Tibial nerve (tissue), 4 donors: ENCODE measurements at regions not wholly inside any gene's neighbourhood (a gene's known extent, or its start where the extent isn't known, plus 50 kb on each side); places are given as distances from the start of the nearest gene placed in this dataset.

ENCODE experiments used
- DNase-seq, 2 donors: peaks; one replicate each; pipeline ENCODE4 v3.0.0-alpha.2; 2019; ENCODE audit warnings: low spot score in 2 of 2
- H3K27ac ChIP-seq, 4 donors: fragments of 200-600 bp; sonication (generic) in 3 of 4; one replicate each; pipeline ENCODE4 v1.5.1; 2017 to 2019; ENCODE audit warnings: mild to moderate bottlenecking in 1 of 4
- H3K27me3 ChIP-seq, 2 donors: fragments of 200-600 bp; sonication (generic) in 1 of 2; one replicate each; pipeline versions ENCODE4 v1.5.1 to v1.6.0; 2017 to 2019
- H3K36me3 ChIP-seq, 3 donors: fragments of 200-600 bp; sonication (generic); one replicate each; pipeline ENCODE4 v1.5.1; 2018 to 2019
- H3K4me1 ChIP-seq, 4 donors: fragments of 200-600 bp; sonication (generic) in 3 of 4; one replicate each; pipeline ENCODE4 v1.5.1; 2017 to 2019
- H3K4me3 ChIP-seq, 4 donors: fragments of 200-600 bp; sonication (generic) in 3 of 4; one replicate each; pipeline ENCODE4 v1.5.1; 2017 to 2019; ENCODE audit warnings: mild to moderate bottlenecking in 1 of 4, moderate library complexity in 1 of 4
- H3K9me3 ChIP-seq, 4 donors: fragments of 200-600 bp; sonication (generic) in 3 of 4; one replicate each; pipeline ENCODE4 v1.5.1; 2017 to 2019
- EP300 ChIP-seq, 2 donors: sonication (generic); formaldehyde crosslinking; IDR thresholded peaks; one replicate each; pipeline ENCODE4 v1.6.1; 2017; ENCODE audit warnings: antibody characterized with exemption in 2 of 2, mild to moderate bottlenecking in 1 of 2
- POLR2A ChIP-seq, 2 donors: fragments of 450-650 bp; IDR thresholded peaks; one replicate each; pipeline ENCODE4 v1.6.1; 2017; ENCODE audit warnings: antibody characterized with exemption in 2 of 2, mild to moderate bottlenecking in 2 of 2, moderate library complexity in 2 of 2
- WGBS, 2 donors: methylation state at CpG; one replicate each; pipeline ENCODE4 v1.1.5; 2018; 5-methylcytosine and 5-hydroxymethylcytosine counted together
- TF ChIP-seq, protein P1 (sequence below), 5 experiments: fragments of 200-600 bp in 3 of 5; fragments of 450-650 bp in 2 of 5; sonication (generic) in 3 of 5; IDR thresholded peaks; one replicate each; pipeline ENCODE4 v1.5.1; 2016 to 2019; ENCODE audit warnings: antibody characterized with exemption in 5 of 5, mild to moderate bottlenecking in 3 of 5, moderate library complexity in 2 of 5

DNA sequence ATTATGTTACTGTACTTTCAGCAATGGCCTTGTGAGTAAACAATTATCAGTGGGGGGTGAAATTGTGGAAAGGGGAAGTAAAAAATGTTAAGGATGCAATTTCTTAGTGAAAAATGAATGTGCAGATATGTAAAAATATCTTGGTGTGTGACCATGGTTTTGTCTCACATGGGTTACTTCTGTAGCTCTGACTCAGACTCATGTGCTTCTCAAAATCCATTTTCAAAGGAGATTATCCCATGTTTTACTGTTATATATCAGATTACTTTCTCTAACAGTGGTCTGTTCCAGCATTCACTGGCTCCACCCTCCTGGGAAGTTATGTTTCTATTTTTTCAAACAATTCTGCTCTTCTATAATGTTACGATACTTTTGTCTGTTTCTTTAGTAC is 298.2 kb upstream of the COL3A1 start:
- H3K27ac ChIP-seq, result no peak overlapping the region
- WGBS, 2 donors, result 94 to 95% methylated on average over 1 of the region's 1 CpG
- TF ChIP-seq EP300 (IDR thresholded peaks at IDR 0.05) (no peak), POLR2A (IDR thresholded peaks at IDR 0.05) (no peak)
- TF ChIP-seq, protein P1, sequence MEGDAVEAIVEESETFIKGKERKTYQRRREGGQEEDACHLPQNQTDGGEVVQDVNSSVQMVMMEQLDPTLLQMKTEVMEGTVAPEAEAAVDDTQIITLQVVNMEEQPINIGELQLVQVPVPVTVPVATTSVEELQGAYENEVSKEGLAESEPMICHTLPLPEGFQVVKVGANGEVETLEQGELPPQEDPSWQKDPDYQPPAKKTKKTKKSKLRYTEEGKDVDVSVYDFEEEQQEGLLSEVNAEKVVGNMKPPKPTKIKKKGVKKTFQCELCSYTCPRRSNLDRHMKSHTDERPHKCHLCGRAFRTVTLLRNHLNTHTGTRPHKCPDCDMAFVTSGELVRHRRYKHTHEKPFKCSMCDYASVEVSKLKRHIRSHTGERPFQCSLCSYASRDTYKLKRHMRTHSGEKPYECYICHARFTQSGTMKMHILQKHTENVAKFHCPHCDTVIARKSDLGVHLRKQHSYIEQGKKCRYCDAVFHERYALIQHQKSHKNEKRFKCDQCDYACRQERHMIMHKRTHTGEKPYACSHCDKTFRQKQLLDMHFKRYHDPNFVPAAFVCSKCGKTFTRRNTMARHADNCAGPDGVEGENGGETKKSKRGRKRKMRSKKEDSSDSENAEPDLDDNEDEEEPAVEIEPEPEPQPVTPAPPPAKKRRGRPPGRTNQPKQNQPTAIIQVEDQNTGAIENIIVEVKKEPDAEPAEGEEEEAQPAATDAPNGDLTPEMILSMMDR (IDR thresholded peaks at IDR 0.05), result no peak
- H3K36me3 ChIP-seq, result no peaks in the 10 kb centered on the region
- H3K9me3 ChIP-seq, result no peaks in the 10 kb centered on the region
- H3K4me1 ChIP-seq, result no peaks in the 10 kb centered on the region
- no peak for DNase-seq
- H3K4me3 ChIP-seq, result no peak overlapping the region
- H3K27me3 ChIP-seq, result no peaks in the 10 kb centered on the region

DNA sequence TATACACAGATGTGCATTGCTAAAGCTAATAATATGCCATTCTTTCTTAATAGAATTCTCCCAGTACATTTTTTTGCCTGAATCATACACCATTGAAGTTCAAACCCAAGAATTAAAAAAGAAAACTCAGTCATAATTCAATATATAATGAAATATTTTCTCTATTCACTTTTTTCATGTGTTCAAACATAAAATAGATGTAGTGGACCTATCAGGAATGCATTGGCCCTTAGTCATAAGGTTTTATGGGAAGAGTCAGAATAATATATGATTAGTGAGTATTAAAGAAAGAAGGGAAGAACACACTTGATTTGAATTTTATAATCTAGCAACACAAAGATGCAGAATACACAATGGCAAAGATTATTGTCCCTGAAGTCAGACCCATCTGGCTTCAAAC is 297.0 kb upstream of the COL3A1 start:
- H3K27me3 ChIP-seq, result no peaks in the 10 kb centered on the region

DNA sequence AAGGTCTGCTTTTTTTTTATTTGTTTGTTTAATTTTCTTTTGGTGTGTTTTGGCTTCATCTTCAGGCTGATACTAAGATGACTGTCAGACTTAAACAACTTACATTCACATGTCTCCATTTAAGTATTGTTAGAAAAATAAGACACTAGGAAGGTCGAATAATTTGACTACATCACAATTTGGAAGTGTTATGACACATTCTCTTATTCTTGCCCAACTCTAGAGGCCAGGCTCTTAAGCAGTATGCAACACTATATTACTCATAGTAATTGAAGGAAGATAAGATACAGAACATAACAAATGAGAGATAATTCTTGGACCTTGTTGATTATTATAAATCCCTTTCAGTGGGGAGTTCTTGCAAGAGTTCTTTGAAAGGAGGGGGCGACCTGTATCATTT is 295.3 kb upstream of the COL3A1 start:
- TF ChIP-seq EP300 (IDR thresholded peaks at IDR 0.05) (no peak), POLR2A (IDR thresholded peaks at IDR 0.05) (no peak)
- TF ChIP-seq, protein P1 (IDR thresholded peaks at IDR 0.05), result no peak
- Histone ChIP-seq H3K27me3 (no peaks in the 10 kb centered on the region), H3K27ac (no peak overlapping the region), H3K36me3 (no peaks in the 10 kb centered on the region), H3K4me1 (no peaks in the 10 kb centered on the region), H3K9me3 (peaks cover 0 to 7% (median 0%) of the 10 kb centered on the region in 4 donors), H3K4me3 (no peak overlapping the region)
- 75% methylated on average over 2 of the region's 2 CpGs for WGBS, 2 donors
- no peak for DNase-seq

More for the DNA sequence above, 297.0 kb upstream of the COL3A1 start:
- DNase-seq, result no peak
- H3K36me3 ChIP-seq, result no peaks in the 10 kb centered on the region
- H3K27ac ChIP-seq, result no peak overlapping the region
- TF ChIP-seq EP300 (IDR thresholded peaks at IDR 0.05), result no peak
- TF ChIP-seq POLR2A (IDR thresholded peaks at IDR 0.05), result no peak
- TF ChIP-seq, protein P1 (IDR thresholded peaks at IDR 0.05), result no peak
- no peaks in the 10 kb centered on the region for H3K9me3 ChIP-seq
- no peaks in the 10 kb centered on the region for H3K4me1 ChIP-seq
- H3K4me3 ChIP-seq, result no peak overlapping the region

DNA sequence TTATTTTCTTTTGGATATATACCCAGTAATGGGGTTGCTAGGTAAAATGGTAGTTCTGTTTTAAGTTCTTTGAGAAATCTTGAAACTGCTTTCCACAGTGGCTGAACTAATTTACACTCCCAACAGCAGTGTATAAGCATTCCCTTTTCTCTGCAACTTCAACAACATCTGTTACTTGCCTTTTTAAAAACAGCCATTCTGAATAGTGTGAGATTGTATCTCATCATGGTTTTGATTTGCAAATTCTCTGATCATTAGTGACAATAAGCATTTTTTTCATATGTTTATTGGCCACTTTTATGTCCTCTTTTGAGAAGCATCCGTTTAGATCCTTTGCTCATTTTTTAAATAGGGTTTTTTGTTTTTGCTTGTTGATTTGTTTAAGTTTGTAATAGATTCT is 291.3 kb upstream of the COL3A1 start:
- Histone ChIP-seq H3K4me3 (no peak overlapping the region), H3K4me1 (no peaks in the 10 kb centered on the region), H3K9me3 (peaks cover 0 to 11% (median 0%) of the 10 kb centered on the region in 4 donors), H3K27me3 (no peaks in the 10 kb centered on the region), H3K27ac (no peak overlapping the region), H3K36me3 (no peaks in the 10 kb centered on the region)
- 57 to 58% methylated on average over 1 of the region's 1 CpG for WGBS, 2 donors
- DNase-seq, result no peak
- TF ChIP-seq POLR2A (IDR thresholded peaks at IDR 0.05) (no peak), EP300 (IDR thresholded peaks at IDR 0.05) (no peak)
- TF ChIP-seq, protein P1 (IDR thresholded peaks at IDR 0.05), result no peak

DNA sequence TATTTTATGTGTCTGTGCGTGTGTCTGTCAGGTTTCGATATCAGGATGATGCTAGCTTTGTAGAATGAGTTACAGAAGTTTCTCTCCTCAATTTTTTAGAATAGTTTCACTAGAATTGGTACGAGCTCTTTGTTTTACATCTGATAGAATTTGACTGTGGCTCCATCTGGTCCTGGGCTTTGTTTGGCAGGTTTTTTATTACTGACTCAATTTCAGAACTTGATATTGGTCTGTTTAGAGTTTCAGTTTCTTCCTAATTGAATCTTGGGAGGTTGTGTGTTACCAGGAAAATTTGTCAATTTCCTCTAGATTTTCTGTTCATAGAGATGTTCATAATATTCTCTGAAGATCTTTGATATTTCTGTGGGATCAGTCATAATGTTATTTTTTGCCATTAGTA is 289.4 kb upstream of the COL3A1 start:
- no peaks in the 10 kb centered on the region for H3K4me1 ChIP-seq
- TF ChIP-seq POLR2A (IDR thresholded peaks at IDR 0.05) (no peak), EP300 (IDR thresholded peaks at IDR 0.05) (no peak)
- TF ChIP-seq, protein P1 (IDR thresholded peaks at IDR 0.05), result no peak
- no peak for DNase-seq
- H3K36me3 ChIP-seq, result no peaks in the 10 kb centered on the region
- no peak overlapping the region for H3K4me3 ChIP-seq
- H3K27me3 ChIP-seq, result no peaks in the 10 kb centered on the region
- peaks cover 0 to 18% (median 0%) of the 10 kb centered on the region in 4 donors for H3K9me3 ChIP-seq
- no peak overlapping the region for H3K27ac ChIP-seq
- WGBS, 2 donors, result 89 to 90% methylated on average over 3 of the region's 3 CpGs
